ENCODE measurements at regions not wholly inside any gene's neighbourhood (a gene's known extent, or its start where the extent isn't known, plus 50 kb on each side); places are given as distances from the start of the nearest gene placed in this dataset.

DNA sequence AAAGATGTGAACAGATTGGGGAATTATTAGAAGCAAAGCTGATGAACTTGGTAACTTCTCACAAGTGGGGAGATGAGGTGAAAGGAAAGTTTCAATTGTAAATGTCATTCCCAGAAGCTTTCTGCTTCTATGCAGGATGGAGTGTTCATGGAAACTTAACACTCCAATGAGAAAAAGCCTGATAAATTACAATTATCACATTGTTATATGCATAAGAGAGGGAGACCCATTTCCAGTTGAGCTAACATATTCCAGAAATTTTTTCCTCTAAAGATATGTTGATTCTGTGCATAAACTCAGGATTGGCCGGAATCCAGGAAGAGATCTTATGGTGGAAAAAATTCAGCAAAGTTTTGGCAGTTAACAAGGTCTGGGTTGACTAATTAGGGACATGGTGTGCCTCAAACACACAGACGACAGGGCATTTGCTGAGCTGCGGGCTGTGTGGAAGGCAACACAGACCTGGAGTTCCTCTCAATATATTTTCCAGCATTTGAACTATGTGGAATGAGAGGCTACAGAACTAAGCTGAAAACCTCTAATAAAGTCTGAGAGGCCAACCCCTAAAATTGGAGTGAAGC, 64.9 kb upstream of the FGF14 start:
- H3K18ac ChIP-seq (ENCODE audit: low read depth, low read length), result no peak overlapping the region
- H2AK5ac ChIP-seq (ENCODE audit: low read depth, low read length), result no peak overlapping the region
- H3K14ac ChIP-seq (replicated peaks; ENCODE audit: low read depth, low read length), result no peak overlapping the region
- H3K56ac ChIP-seq (ENCODE audit: extremely low read depth, insufficient read depth, low read length), result no peak overlapping the region
- H3K9ac ChIP-seq (ENCODE audit: low read depth, low read length), result no peak overlapping the region
- H2BK20ac ChIP-seq (ENCODE audit: low read depth, low read length), result no peak overlapping the region
- H3K4ac ChIP-seq (ENCODE audit: low read depth, low read length), result no peak overlapping the region
- H3K27me3 ChIP-seq (ENCODE audit: control insufficient read depth, insufficient read depth, low read length), result no peaks in the 10 kb centered on the region
- H2BK5ac ChIP-seq (ENCODE audit: low read depth, low read length, poor library complexity, severe bottlenecking), result no peak overlapping the region
- dilution Hi-C loops (cut with HindIII; ENCODE audit: low sequenced_read_pairs, unreplicated experiment) (no loop called here), in situ Hi-C loops (cut with MboI; ENCODE audit: low sequenced_read_pairs) (loop anchor here (25.0 kb wide), 1 partner anchor 329 kb away; no protein-coding TSS in a partner anchor), intact Hi-C loops (cut with micrococcal nuclease) (no loop called here)
- no peak overlapping the region for H4K5ac ChIP-seq (ENCODE audit: low read depth, low read length)
- H3K4me1 ChIP-seq (ENCODE audit: control insufficient read depth, insufficient read depth, low read length), result no peaks in the 10 kb centered on the region
- DNase-seq (no peak), ATAC-seq (ENCODE audit: low read depth) (no peak)
- H2BK15ac ChIP-seq (ENCODE audit: low read depth, low read length), result no peak overlapping the region
- POLR2A ChIA-PET (ENCODE audit: unreplicated experiment), result no interaction called here
- WGBS, 2 experiments (ENCODE audit: extremely low coverage in 2 of 2, insufficient read length in 1 of 2), result no CpG with 5 or more reads among the region's 3 CpGs
- no peaks in the 10 kb centered on the region for H3K9me1 ChIP-seq (ENCODE audit: insufficient read depth, low read length)
- H2AFZ ChIP-seq (replicated peaks; ENCODE audit: low read length, poor library complexity), result no peak overlapping the region
- no peak overlapping the region for H3K27ac ChIP-seq (ENCODE audit: insufficient read depth, low read length)
- H4K91ac ChIP-seq (ENCODE audit: insufficient read depth, low read depth, low read length), result no peak overlapping the region
- no peaks in the 10 kb centered on the region for H3K79me1 ChIP-seq (ENCODE audit: low read depth in 1 of 2, low read length in 2 of 2)
- no peak overlapping the region for H3K23ac ChIP-seq (ENCODE audit: low read depth, low read length)
- no peak overlapping the region for H2AK9ac ChIP-seq (replicated peaks; ENCODE audit: low read depth, low read length, poor library complexity)
- BruUV-seq (replicated peaks), result no TSS peak
- H2BK120ac ChIP-seq (ENCODE audit: low read depth, low read length), result no peak overlapping the region
- no peaks in the 10 kb centered on the region for H3K36me3 ChIP-seq (ENCODE audit: control insufficient read depth, insufficient read depth, low read length)
- no peak overlapping the region for H4K8ac ChIP-seq (ENCODE audit: low read depth in 2 of 2, low read length in 2 of 2)
- H3K4me2 ChIP-seq (ENCODE audit: low read depth, low read length), result no peak overlapping the region
- H4K20me1 ChIP-seq (ENCODE audit: insufficient read depth, low read length), result no peaks in the 10 kb centered on the region
- H3K9me3 ChIP-seq (ENCODE audit: control insufficient read depth, insufficient read depth, low read length), result no peaks in the 10 kb centered on the region
- CTCF ChIA-PET, result interaction anchor here (0.6 kb wide), 1 partner anchor 152 kb away, joined by 3 read pairs; no protein-coding TSS in a partner anchor
- TF ChIP-seq POLR2A (IDR thresholded peaks at IDR 0.05; ENCODE audit: low read depth, low read length) (no peak), SMC3 (IDR thresholded peaks at IDR 0.05; ENCODE audit: low read depth, low read length) (no peak), RCOR1 (IDR thresholded peaks at IDR 0.05; ENCODE audit: insufficient replicate concordance, low read length) (no peak), MAFK (IDR thresholded peaks at IDR 0.05; ENCODE audit: low read depth, low read length) (no peak), BHLHE40 (IDR thresholded peaks at IDR 0.05; ENCODE audit: low read depth, low read length) (no peak), MXI1 (IDR thresholded peaks at IDR 0.05; ENCODE audit: borderline replicate concordance, low read depth, low read length) (no peak), CEBPB (IDR thresholded peaks at IDR 0.05; ENCODE audit: low read depth, low read length) (no peak), FOS (IDR thresholded peaks at IDR 0.05; ENCODE audit: low read depth, low read length) (no peak), MAZ (IDR thresholded peaks at IDR 0.05; ENCODE audit: borderline replicate concordance, low read depth, low read length) (no peak)
- TF ChIP-seq, protein P1, sequence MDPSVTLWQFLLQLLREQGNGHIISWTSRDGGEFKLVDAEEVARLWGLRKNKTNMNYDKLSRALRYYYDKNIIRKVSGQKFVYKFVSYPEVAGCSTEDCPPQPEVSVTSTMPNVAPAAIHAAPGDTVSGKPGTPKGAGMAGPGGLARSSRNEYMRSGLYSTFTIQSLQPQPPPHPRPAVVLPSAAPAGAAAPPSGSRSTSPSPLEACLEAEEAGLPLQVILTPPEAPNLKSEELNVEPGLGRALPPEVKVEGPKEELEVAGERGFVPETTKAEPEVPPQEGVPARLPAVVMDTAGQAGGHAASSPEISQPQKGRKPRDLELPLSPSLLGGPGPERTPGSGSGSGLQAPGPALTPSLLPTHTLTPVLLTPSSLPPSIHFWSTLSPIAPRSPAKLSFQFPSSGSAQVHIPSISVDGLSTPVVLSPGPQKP (IDR thresholded peaks at IDR 0.05; ENCODE audit: borderline replicate concordance, low read depth, low read length), result no peak
- TF ChIP-seq, protein P2, sequence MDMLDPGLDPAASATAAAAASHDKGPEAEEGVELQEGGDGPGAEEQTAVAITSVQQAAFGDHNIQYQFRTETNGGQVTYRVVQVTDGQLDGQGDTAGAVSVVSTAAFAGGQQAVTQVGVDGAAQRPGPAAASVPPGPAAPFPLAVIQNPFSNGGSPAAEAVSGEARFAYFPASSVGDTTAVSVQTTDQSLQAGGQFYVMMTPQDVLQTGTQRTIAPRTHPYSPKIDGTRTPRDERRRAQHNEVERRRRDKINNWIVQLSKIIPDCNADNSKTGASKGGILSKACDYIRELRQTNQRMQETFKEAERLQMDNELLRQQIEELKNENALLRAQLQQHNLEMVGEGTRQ (IDR thresholded peaks at IDR 0.05; ENCODE audit: low read depth, low read length), result no peak
- no peak overlapping the region for H3K4me3 ChIP-seq (ENCODE audit: insufficient read depth, low read depth, low read length)

Data from IMR-90 (cell line).